Stomach (tissue), 8 donors: ENCODE measurements at regions not wholly inside any gene's neighbourhood (a gene's known extent, or its start where the extent isn't known, plus 50 kb on each side); places are given as distances from the start of the nearest gene placed in this dataset.

ENCODE experiments used
- DNase-seq, 2 donors: peaks; one replicate each; pipeline versions ENCODE4 v3.0.0 to v3.0.0-alpha.2; 2013 to 2019
- H3K27ac ChIP-seq, 5 donors: fragments of 200-600 bp in 4 of 5; sonication (generic) in 4 of 5; one replicate each; pipeline ENCODE4 v1.5.1; 2013 to 2019; ENCODE audit warnings: mild to moderate bottlenecking in 1 of 5, moderate library complexity in 1 of 5
- H3K27me3 ChIP-seq, 3 donors: fragments of 200-600 bp; sonication (generic); one replicate each; pipeline ENCODE4 v1.5.1; 2017 to 2019; ENCODE audit warnings: mixed run types in 1 of 3
- H3K36me3 ChIP-seq, 4 donors: fragments of 200-600 bp; sonication (generic); 1 replicate in 3 of 4; 2 replicates in 1 of 4; pipeline ENCODE4 v1.5.1; 2016 to 2019
- H3K4me1 ChIP-seq, 4 donors: fragments of 200-600 bp; sonication (generic); one replicate each; pipeline ENCODE4 v1.5.1; 2016 to 2019
- H3K4me3 ChIP-seq, 4 donors: fragments of 200-600 bp; sonication (generic) in 3 of 4; one replicate each; pipeline ENCODE4 v1.5.1; 2016 to 2019; ENCODE audit warnings: mild to moderate bottlenecking in 1 of 4
- H3K9me3 ChIP-seq, 4 donors: fragments of 200-600 bp; sonication (generic); one replicate each; pipeline ENCODE4 v1.5.1; 2016 to 2019
- EP300 ChIP-seq: sonication (generic); formaldehyde crosslinking; IDR thresholded peaks from one replicate; pipeline ENCODE4 v1.6.1; 2017; ENCODE audit warnings: antibody characterized with exemption
- POLR2A ChIP-seq, 4 donors: fragments of 450-650 bp; IDR thresholded peaks; one replicate each; pipeline ENCODE4 v1.6.1; 2016; ENCODE audit warnings: antibody characterized with exemption in 4 of 4, control low read depth in 2 of 4, mild to moderate bottlenecking in 1 of 4, moderate library complexity in 1 of 4
- POLR2AphosphoS5 ChIP-seq, 3 donors: sonication (generic); formaldehyde crosslinking; IDR thresholded peaks; one replicate each; pipeline ENCODE4 v1.6.1; 2016; ENCODE audit warnings: antibody characterized with exemption in 3 of 3
- WGBS, 5 donors: extraction: QIAGEN DNeasy Blood & Tissue Kit in 3 of 5; methylation state at CpG; one replicate each; pipeline versions ENCODE4 v1.1.5 to v1.1.7; 2013 to 2018; 5-methylcytosine and 5-hydroxymethylcytosine counted together
- intact Hi-C: fragments of 100-400 bp; cut with DNase I; formaldehyde crosslinking; loops from one replicate; pipeline ENCODE4 v1.15.1; 2023; ENCODE audit warnings: low total_unique reads
- TF ChIP-seq, protein P1 (sequence below), 7 experiments: fragments of 450-650 bp in 4 of 7; fragments of 200-600 bp in 3 of 7; sonication (generic) in 3 of 7; IDR thresholded peaks; one replicate each; pipeline ENCODE4 v1.5.1; 2016 to 2019; ENCODE audit warnings: antibody characterized with exemption in 7 of 7, control low read depth in 2 of 7, mild to moderate bottlenecking in 1 of 7
- donor health status: healthy with polysubstance abuse.
- donor health status: Bipolar disorder and iron deficiency.
- donor health status: healthy.

- intact Hi-C loops: no loop called here
- H3K9me3 ChIP-seq: peaks cover 0 to 9% (median 6%) of the 10 kb centered on the region in 4 donors
- TF ChIP-seq POLR2AphosphoS5 (IDR thresholded peaks at IDR 0.05): no peak
- TF ChIP-seq, protein P1, sequence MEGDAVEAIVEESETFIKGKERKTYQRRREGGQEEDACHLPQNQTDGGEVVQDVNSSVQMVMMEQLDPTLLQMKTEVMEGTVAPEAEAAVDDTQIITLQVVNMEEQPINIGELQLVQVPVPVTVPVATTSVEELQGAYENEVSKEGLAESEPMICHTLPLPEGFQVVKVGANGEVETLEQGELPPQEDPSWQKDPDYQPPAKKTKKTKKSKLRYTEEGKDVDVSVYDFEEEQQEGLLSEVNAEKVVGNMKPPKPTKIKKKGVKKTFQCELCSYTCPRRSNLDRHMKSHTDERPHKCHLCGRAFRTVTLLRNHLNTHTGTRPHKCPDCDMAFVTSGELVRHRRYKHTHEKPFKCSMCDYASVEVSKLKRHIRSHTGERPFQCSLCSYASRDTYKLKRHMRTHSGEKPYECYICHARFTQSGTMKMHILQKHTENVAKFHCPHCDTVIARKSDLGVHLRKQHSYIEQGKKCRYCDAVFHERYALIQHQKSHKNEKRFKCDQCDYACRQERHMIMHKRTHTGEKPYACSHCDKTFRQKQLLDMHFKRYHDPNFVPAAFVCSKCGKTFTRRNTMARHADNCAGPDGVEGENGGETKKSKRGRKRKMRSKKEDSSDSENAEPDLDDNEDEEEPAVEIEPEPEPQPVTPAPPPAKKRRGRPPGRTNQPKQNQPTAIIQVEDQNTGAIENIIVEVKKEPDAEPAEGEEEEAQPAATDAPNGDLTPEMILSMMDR (IDR thresholded peaks at IDR 0.05): no peak
- TF ChIP-seq EP300: no peak
- WGBS, 5 donors: 30 to 53% (median 38%) methylated on average over 2 of the region's 2 CpGs
- no peaks in the 10 kb centered on the region for H3K36me3 ChIP-seq
- DNase-seq: peak in 1 of 2 donors; percentile 3
- H3K4me3 ChIP-seq: no peak overlapping the region
- H3K4me1 ChIP-seq: no peaks in the 10 kb centered on the region
- H3K27me3 ChIP-seq: no peaks in the 10 kb centered on the region
- no peak overlapping the region for H3K27ac ChIP-seq
These were observed 75.9 kb upstream of the TMC3 start for GRCh38 chr15:81449836-81450474.

- no peaks in the 10 kb centered on the region for H3K4me1 ChIP-seq
- H3K27ac ChIP-seq: no peak overlapping the region
- intact Hi-C loops: no loop called here
- TF ChIP-seq, protein P1 (IDR thresholded peaks at IDR 0.05): no peak
- no peak for TF ChIP-seq EP300
- TF ChIP-seq POLR2A (IDR thresholded peaks at IDR 0.05): no peak
- TF ChIP-seq POLR2AphosphoS5 (IDR thresholded peaks at IDR 0.05): no peak
- 70 to 80% (median 73%) methylated on average over 5 of the region's 5 CpGs for WGBS, 5 donors
- peaks cover 0 to 9% (median 4%) of the 10 kb centered on the region in 4 donors for H3K9me3 ChIP-seq
- H3K36me3 ChIP-seq: no peaks in the 10 kb centered on the region
- DNase-seq: no peak
- no peaks in the 10 kb centered on the region for H3K27me3 ChIP-seq
- H3K4me3 ChIP-seq: no peak overlapping the region
These were observed 69.2 kb upstream of the TMC3 start for GRCh38 chr15:81443040-81443820.

GRCh38 chr15:81442454-81442853 is 68.4 kb upstream of the TMC3 start:
- intact Hi-C loops: no loop called here
- WGBS, 5 donors: 76 to 92% (median 87%) methylated on average over 1 of the region's 1 CpG

DNA sequence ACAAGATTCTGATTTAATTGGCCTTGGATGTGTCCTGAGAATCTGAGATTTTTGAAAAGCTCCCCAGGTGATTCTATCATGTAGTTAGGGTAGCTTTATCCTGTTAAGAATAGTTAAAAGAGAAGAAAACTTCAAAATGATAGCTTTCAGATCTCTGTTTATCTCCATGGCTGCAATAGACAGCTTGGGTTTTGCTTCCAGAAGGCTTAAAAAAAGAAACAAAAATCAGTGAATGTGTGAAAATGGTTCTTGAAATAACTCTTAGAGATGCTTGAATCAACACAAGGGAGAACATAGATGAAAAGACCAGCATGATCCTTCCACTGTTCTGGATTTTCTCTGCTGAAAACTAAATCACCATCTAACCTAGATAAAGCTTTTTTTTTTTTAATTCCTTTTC is 60.8 kb upstream of the TMC3 start:
- TF ChIP-seq POLR2AphosphoS5 (IDR thresholded peaks at IDR 0.05): no peak
- TF ChIP-seq, protein P1 (IDR thresholded peaks at IDR 0.05): no peak
- no peak overlapping the region for H3K27ac ChIP-seq
- DNase-seq: no peak
- peaks cover 0 to 9% (median 3%) of the 10 kb centered on the region in 4 donors for H3K9me3 ChIP-seq
- H3K4me1 ChIP-seq: no peaks in the 10 kb centered on the region
- H3K36me3 ChIP-seq: no peaks in the 10 kb centered on the region
- no peak overlapping the region for H3K4me3 ChIP-seq
- intact Hi-C loops: no loop called here
- H3K27me3 ChIP-seq: peaks cover 0 to 5% (median 3%) of the 10 kb centered on the region in 3 donors

More at GRCh38 chr15:81442454-81442853, 68.4 kb upstream of the TMC3 start:
- no peak for DNase-seq
- Histone ChIP-seq H3K36me3 (no peaks in the 10 kb centered on the region), H3K27ac (no peak overlapping the region), H3K9me3 (peaks cover 0 to 9% (median 4%) of the 10 kb centered on the region in 4 donors), H3K4me3 (no peak overlapping the region), H3K4me1 (no peaks in the 10 kb centered on the region), H3K27me3 (no peaks in the 10 kb centered on the region)
- TF ChIP-seq POLR2A (IDR thresholded peaks at IDR 0.05): no peak
- TF ChIP-seq, protein P1 (IDR thresholded peaks at IDR 0.05): no peak
- TF ChIP-seq POLR2AphosphoS5 (IDR thresholded peaks at IDR 0.05): no peak
- TF ChIP-seq EP300: no peak
